CD4-positive, CD25-positive, alpha-beta regulatory T cell (primary cell): ENCODE measurements at regions not wholly inside any gene's neighbourhood (a gene's known extent, or its start where the extent isn't known, plus 50 kb on each side); places are given as distances from the start of the nearest gene placed in this dataset.

Experiments used
- ATAC-seq, 2 donors: fragments of 150-1000 bp; cut with Tn5 transposase; one replicate each; pipeline ENCODE4 v1.10.0; 2021; ENCODE audit warnings: low read depth in 2 of 2, moderate number of reproducible peaks in 2 of 2, moderate library complexity in 1 of 2
- DNase-seq, 3 donors: peaks; one replicate each; pipeline versions ENCODE4 v3.0.0 to v3.0.0-alpha.2; 2012 to 2022; ENCODE audit warnings: mixed read lengths in 1 of 3
- H3K27ac ChIP-seq: one replicate; pipeline ENCODE4 v1.7.0; 2013; ENCODE audit warnings: mild to moderate bottlenecking, low read length; ENCODE audit not compliant: insufficient read depth, poor library complexity, severe bottlenecking
- H3K27me3 ChIP-seq: one replicate; pipeline ENCODE4 v1.7.0; 2013; ENCODE audit warnings: low read length; ENCODE audit not compliant: control insufficient read depth, insufficient read depth
- H3K36me3 ChIP-seq: one replicate; pipeline ENCODE4 v1.7.0; 2013; ENCODE audit warnings: mild to moderate bottlenecking, low read length, moderate library complexity; ENCODE audit not compliant: control insufficient read depth, insufficient read depth
- H3K4me1 ChIP-seq: 2 replicates; pipeline ENCODE4 v1.7.0; 2013; ENCODE audit warnings: mild to moderate bottlenecking, low read length; ENCODE audit not compliant: insufficient read depth, control insufficient read depth, poor library complexity, severe bottlenecking
- H3K4me3 ChIP-seq: one replicate; pipeline ENCODE4 v1.7.0; 2013; ENCODE audit warnings: low read depth, mild to moderate bottlenecking, low read length, moderate library complexity
- H3K9me3 ChIP-seq, 2 experiments: 1 replicate in 1 of 2; 2 replicates in 1 of 2; pipeline ENCODE4 v1.7.0; 2013; ENCODE audit warnings: low read length in 2 of 2, mild to moderate bottlenecking in 1 of 2, moderate library complexity in 1 of 2; ENCODE audit not compliant: control insufficient read depth in 2 of 2
- H3K27ac Mint-ChIP-seq, 3 donors: one replicate each; pipeline ENCODE4 v1.8.0; 2020 to 2022; ENCODE audit warnings: mild to moderate bottlenecking in 3 of 3, mixed read lengths in 3 of 3, moderate library complexity in 2 of 3
- H3K27me3 Mint-ChIP-seq: one replicate; pipeline ENCODE4 v1.8.0; 2022; ENCODE audit warnings: mild to moderate bottlenecking, mixed read lengths
- H3K36me3 Mint-ChIP-seq: one replicate; pipeline ENCODE4 v1.8.0; 2020; ENCODE audit warnings: mixed read lengths
- H3K4me1 Mint-ChIP-seq, 4 donors: one replicate each; pipeline ENCODE4 v1.8.0; 2020 to 2022; ENCODE audit warnings: mixed read lengths in 4 of 4, mild to moderate bottlenecking in 1 of 4
- H3K4me3 Mint-ChIP-seq, 4 donors: one replicate each; pipeline ENCODE4 v1.8.0; 2020 to 2022; ENCODE audit warnings: mild to moderate bottlenecking in 4 of 4, mixed read lengths in 4 of 4, moderate library complexity in 3 of 4
- H3K9me3 Mint-ChIP-seq, 7 donors: one replicate each; pipeline ENCODE4 v1.8.0; 2020 to 2022; ENCODE audit warnings: mixed read lengths in 7 of 7, mild to moderate bottlenecking in 3 of 7, moderate library complexity in 2 of 7

- Histone ChIP-seq H3K4me1 (no peaks in the 10 kb centered on the region), H3K4me3 (no peak overlapping the region), H3K9me3 (no peaks in the 10 kb centered on the region), H3K36me3 (no peaks in the 10 kb centered on the region), H3K27me3 (no peaks in the 10 kb centered on the region), H3K27ac (no peak overlapping the region)
- H3K4me1 Mint-ChIP-seq = no peaks in the 10 kb centered on the region
- DNase-seq = no peak
- no peak overlapping the region for H3K4me3 Mint-ChIP-seq
- no peaks in the 10 kb centered on the region for H3K36me3 Mint-ChIP-seq
- ATAC-seq = no peak
- H3K27ac Mint-ChIP-seq = no peak overlapping the region
- H3K27me3 Mint-ChIP-seq = no peaks in the 10 kb centered on the region
- H3K9me3 Mint-ChIP-seq = peaks cover 0 to 1% (median 0%) of the 10 kb centered on the region in 7 donors
Observed at GRCh38 chr11:110763249-110764011, 51.2 kb upstream of the ARHGAP20 start.

GRCh38 chr11:110762590-110762989 lies 50.4 kb upstream of the ARHGAP20 start:
- Histone ChIP-seq H3K27ac (no peak overlapping the region), H3K36me3 (no peaks in the 10 kb centered on the region), H3K4me1 (no peaks in the 10 kb centered on the region), H3K4me3 (no peak overlapping the region), H3K27me3 (no peaks in the 10 kb centered on the region), H3K9me3 (no peaks in the 10 kb centered on the region)
- Mint-ChIP-seq H3K36me3 (no peaks in the 10 kb centered on the region), H3K27me3 (peaks cover 4% of the 10 kb centered on the region), H3K4me3 (no peak overlapping the region), H3K4me1 (no peaks in the 10 kb centered on the region), H3K27ac (no peak overlapping the region), H3K9me3 (peaks cover 0 to 2% (median 0%) of the 10 kb centered on the region in 7 donors)
- DNase-seq (no peak), ATAC-seq (no peak)
